Activated CD8-positive, alpha-beta memory T cell treated with anti-CD3 and anti-CD28 coated beads, Interleukin-2, amount 10 ng/mL, durations not matched to agents 7 days and 5 days (primary cell): ENCODE measurements at regions not wholly inside any gene's neighbourhood (a gene's known extent, or its start where the extent isn't known, plus 50 kb on each side); places are given as distances from the start of the nearest gene placed in this dataset.
A peak's percentile ranks its signal among the peaks of the same experiment; 100 is the strongest.

Experiments
- ATAC-seq: fragments of 150-1000 bp; cut with Tn5 transposase; one replicate; pipeline ENCODE4 v1.10.0; 2021; ENCODE audit warnings: moderate library complexity
- CTCF ChIA-PET: fragments of 350-600 bp; sonication (Branson Sonifier 250); formaldehyde crosslinking; loops from one replicate; lab custom pipeline; 2021; ENCODE audit warnings: antibody characterized with exemption; lab: Charles Lee
- DNase-seq: peaks from one replicate; pipeline ENCODE4 v3.0.0-alpha.2; 2020
- H3K27ac Mint-ChIP-seq: one replicate; pipeline ENCODE4 v1.8.0; 2021; ENCODE audit warnings: mild to moderate bottlenecking, mixed read lengths
- H3K27me3 Mint-ChIP-seq: one replicate; pipeline ENCODE4 v1.8.0; 2021; ENCODE audit warnings: mixed read lengths
- H3K36me3 Mint-ChIP-seq: one replicate; pipeline ENCODE4 v1.8.0; 2021; ENCODE audit warnings: mild to moderate bottlenecking, mixed read lengths
- H3K4me1 Mint-ChIP-seq: one replicate; pipeline ENCODE4 v1.8.0; 2021; ENCODE audit warnings: mixed read lengths
- H3K4me3 Mint-ChIP-seq: one replicate; pipeline ENCODE4 v1.8.0; 2021; ENCODE audit warnings: mild to moderate bottlenecking, moderate library complexity, mixed read lengths
- H3K9me3 Mint-ChIP-seq: one replicate; pipeline ENCODE4 v1.8.0; 2022; ENCODE audit warnings: low read depth, mixed read lengths

GRCh38 chr6:151671195-151671594, 136.3 kb upstream of the ESR1 start:
- Mint-ChIP-seq H3K9me3 (no peaks in the 10 kb centered on the region), H3K4me3 (no peak overlapping the region), H3K27ac (no peak overlapping the region), H3K4me1 (peaks cover 7% of the 10 kb centered on the region), H3K36me3 (no peaks in the 10 kb centered on the region), H3K27me3 (peaks cover under 1% of the 10 kb centered on the region)
- DNase-seq (no peak), ATAC-seq (no peak)
- CTCF ChIA-PET, result interaction anchor here (0.7 kb wide), 1 partner anchor 203 kb away, joined by 4 read pairs; no protein-coding TSS in a partner anchor

GRCh38 chr6:151674578-151674977, 132.9 kb upstream of the ESR1 start:
- no peak overlapping the region for H3K27ac Mint-ChIP-seq
- no peak overlapping the region for H3K4me3 Mint-ChIP-seq
- peaks cover 10% of the 10 kb centered on the region for H3K4me1 Mint-ChIP-seq
- DNase-seq (no peak), ATAC-seq (no peak)
- CTCF ChIA-PET, result interaction anchor here (0.8 to 2.3 kb wide), 2 partner anchors 11 to 16 kb away, joined by 3 to 9 read pairs; no protein-coding TSS in a partner anchor
- peaks cover 4% of the 10 kb centered on the region for H3K27me3 Mint-ChIP-seq
- no peaks in the 10 kb centered on the region for H3K9me3 Mint-ChIP-seq
- H3K36me3 Mint-ChIP-seq, result no peaks in the 10 kb centered on the region

GRCh38 chr6:151675746-151676459, 131.6 kb upstream of the ESR1 start:
- Mint-ChIP-seq H3K4me1 (peaks cover 10% of the 10 kb centered on the region), H3K4me3 (no peak overlapping the region), H3K27me3 (peaks cover 4% of the 10 kb centered on the region), H3K27ac (no peak overlapping the region), H3K36me3 (no peaks in the 10 kb centered on the region), H3K9me3 (no peaks in the 10 kb centered on the region)
- CTCF ChIA-PET, result interaction anchor here (0.6 to 2.3 kb wide), 9 partner anchors 12 to 681 kb away, joined by 3 to 9 read pairs (median 3); no protein-coding TSS in a partner anchor
- DNase-seq, result peak; percentile 57
- peak; percentile 72 for ATAC-seq

GRCh38 chr6:151676460-151676945, 131.0 kb upstream of the ESR1 start:
- DNase-seq, result no peak
- Mint-ChIP-seq H3K36me3 (no peaks in the 10 kb centered on the region), H3K9me3 (no peaks in the 10 kb centered on the region), H3K27ac (no peak overlapping the region), H3K4me3 (no peak overlapping the region), H3K4me1 (peaks cover 10% of the 10 kb centered on the region), H3K27me3 (peaks cover 4% of the 10 kb centered on the region)
- CTCF ChIA-PET, result interaction anchor here (0.8 to 2.3 kb wide), 6 partner anchors 13 to 680 kb away, joined by 3 to 9 read pairs (median 3); no protein-coding TSS in a partner anchor
- no peak for ATAC-seq

GRCh38 chr6:151677404-151677803, 130.1 kb upstream of the ESR1 start:
- no peaks in the 10 kb centered on the region for H3K36me3 Mint-ChIP-seq
- CTCF ChIA-PET, result interaction anchor here (1.0 to 2.1 kb wide), 3 partner anchors 13 to 595 kb away, joined by 3 to 4 read pairs (median 4); no protein-coding TSS in a partner anchor
- H3K4me1 Mint-ChIP-seq, result peaks cover 10% of the 10 kb centered on the region

GRCh38 chr6:151679081-151679480, 128.4 kb upstream of the ESR1 start:
- Mint-ChIP-seq H3K4me3 (no peak overlapping the region), H3K36me3 (no peaks in the 10 kb centered on the region)

More at GRCh38 chr6:151677404-151677803, 130.1 kb upstream of the ESR1 start:
- Mint-ChIP-seq H3K4me3 (no peak overlapping the region), H3K9me3 (no peaks in the 10 kb centered on the region), H3K27ac (no peak overlapping the region), H3K27me3 (peaks cover 8% of the 10 kb centered on the region)
- no peak for DNase-seq
- no peak for ATAC-seq

GRCh38 chr6:151679941-151680340, 127.5 kb upstream of the ESR1 start:
- Mint-ChIP-seq H3K9me3 (no peaks in the 10 kb centered on the region), H3K4me1 (peaks cover 10% of the 10 kb centered on the region), H3K27ac (no peak overlapping the region), H3K36me3 (no peaks in the 10 kb centered on the region), H3K4me3 (no peak overlapping the region), H3K27me3 (peaks cover 11% of the 10 kb centered on the region)
- DNase-seq (no peak), ATAC-seq (no peak)
- CTCF ChIA-PET, result no interaction called here

More at GRCh38 chr6:151679081-151679480, 128.4 kb upstream of the ESR1 start:
- ATAC-seq, result no peak
- H3K27me3 Mint-ChIP-seq, result peaks cover 11% of the 10 kb centered on the region
- H3K4me1 Mint-ChIP-seq, result peaks cover 10% of the 10 kb centered on the region
- no peak for DNase-seq
- CTCF ChIA-PET, result interaction anchor here (1.6 to 2.1 kb wide), 2 partner anchors 12 to 86 kb away, joined by 4 read pairs; no protein-coding TSS in a partner anchor
- H3K27ac Mint-ChIP-seq, result no peak overlapping the region
- H3K9me3 Mint-ChIP-seq, result no peaks in the 10 kb centered on the region

GRCh38 chr6:151680846-151681432, 126.5 kb upstream of the ESR1 start:
- ATAC-seq (no peak), DNase-seq (no peak)
- Mint-ChIP-seq H3K27me3 (peaks cover 11% of the 10 kb centered on the region), H3K36me3 (no peaks in the 10 kb centered on the region), H3K4me3 (no peak overlapping the region), H3K4me1 (peaks cover 3% of the 10 kb centered on the region), H3K27ac (no peak overlapping the region), H3K9me3 (no peaks in the 10 kb centered on the region)
- CTCF ChIA-PET, result no interaction called here

GRCh38 chr6:151681433-151682059, 125.9 kb upstream of the ESR1 start:
- ATAC-seq, result no peak
- Mint-ChIP-seq H3K27me3 (peaks cover 9% of the 10 kb centered on the region), H3K9me3 (no peaks in the 10 kb centered on the region), H3K4me1 (peaks cover 2% of the 10 kb centered on the region), H3K4me3 (no peak overlapping the region), H3K27ac (no peak overlapping the region), H3K36me3 (no peaks in the 10 kb centered on the region)
- CTCF ChIA-PET, result no interaction called here
- DNase-seq, result no peak

- H3K27me3 Mint-ChIP-seq, result peaks cover 12% of the 10 kb centered on the region
- no peaks in the 10 kb centered on the region for H3K9me3 Mint-ChIP-seq
- H3K36me3 Mint-ChIP-seq, result no peaks in the 10 kb centered on the region
- DNase-seq, result no peak
- CTCF ChIA-PET, result no interaction called here
- ATAC-seq, result no peak
- H3K4me3 Mint-ChIP-seq, result no peak overlapping the region
- H3K4me1 Mint-ChIP-seq, result no peaks in the 10 kb centered on the region
- H3K27ac Mint-ChIP-seq, result no peak overlapping the region
These were observed 125.2 kb upstream of the ESR1 start for GRCh38 chr6:151682251-151682650.

- no peak for ATAC-seq
- DNase-seq, result no peak
- Mint-ChIP-seq H3K27me3 (peaks cover 14% of the 10 kb centered on the region), H3K4me1 (no peaks in the 10 kb centered on the region), H3K27ac (no peak overlapping the region), H3K36me3 (no peaks in the 10 kb centered on the region), H3K4me3 (no peak overlapping the region), H3K9me3 (no peaks in the 10 kb centered on the region)
- CTCF ChIA-PET, result no interaction called here
These were observed 124.6 kb upstream of the ESR1 start for GRCh38 chr6:151682922-151683321.

- no peak for ATAC-seq
- Mint-ChIP-seq H3K9me3 (no peaks in the 10 kb centered on the region), H3K36me3 (no peaks in the 10 kb centered on the region), H3K4me1 (no peaks in the 10 kb centered on the region), H3K27ac (no peak overlapping the region), H3K27me3 (peaks cover 14% of the 10 kb centered on the region), H3K4me3 (no peak overlapping the region)
- CTCF ChIA-PET, result no interaction called here
- DNase-seq, result no peak
These were observed 124.1 kb upstream of the ESR1 start for GRCh38 chr6:151683381-151683780.

- Mint-ChIP-seq H3K4me3 (no peak overlapping the region), H3K36me3 (no peaks in the 10 kb centered on the region)
- CTCF ChIA-PET, result interaction anchor here (1.0 to 1.8 kb wide), 4 partner anchors 11 to 76 kb away, joined by 3 to 4 read pairs (median 4); no protein-coding TSS in a partner anchor
These were observed 117.8 kb upstream of the ESR1 start for GRCh38 chr6:151689499-151690201.

More at GRCh38 chr6:151689499-151690201, 117.8 kb upstream of the ESR1 start:
- ATAC-seq (no peak), DNase-seq (no peak)
- H3K9me3 Mint-ChIP-seq, result no peaks in the 10 kb centered on the region
- H3K27ac Mint-ChIP-seq, result no peak overlapping the region
- peaks cover 19% of the 10 kb centered on the region for H3K4me1 Mint-ChIP-seq
- peaks cover 14% of the 10 kb centered on the region for H3K27me3 Mint-ChIP-seq
